Psoas muscle (tissue), 7 donors: ENCODE measurements at regions not wholly inside any gene's neighbourhood (a gene's known extent, or its start where the extent isn't known, plus 50 kb on each side); places are given as distances from the start of the nearest gene placed in this dataset.
A peak's percentile ranks its signal among the peaks of the same experiment; 100 is the strongest.

ENCODE experiments used
- ATAC-seq, 4 donors: fragments of 200-7000 bp; cut with Tn5 transposase; one replicate each; pipeline ENCODE4 v1.9.1; 2020; ENCODE audit warnings: moderate library complexity in 3 of 4, mild to moderate bottlenecking in 2 of 4
- DNase-seq, 2 donors: peaks; one replicate each; pipeline ENCODE4 v3.0.0-alpha.2; 2020
- H3K27ac ChIP-seq: fragments of 200-600 bp; one replicate; pipeline ENCODE4 v1.8.0; 2022
- H3K27me3 ChIP-seq, 3 donors: fragments of 200-600 bp in 1 of 3; one replicate each; pipeline versions ENCODE4 v1.6.1 to v1.8.0; 2013 to 2022; ENCODE audit warnings: low read length in 2 of 3, mild to moderate bottlenecking in 2 of 3, moderate library complexity in 1 of 3; ENCODE audit not compliant: insufficient read depth in 3 of 3
- H3K36me3 ChIP-seq, 2 donors: fragments of 200-600 bp in 1 of 2; one replicate each; pipeline versions ENCODE4 v1.6.1 to v1.8.0; 2013 to 2022; ENCODE audit warnings: low read depth in 1 of 2, mild to moderate bottlenecking in 1 of 2, moderate library complexity in 1 of 2; ENCODE audit not compliant: insufficient read depth in 1 of 2
- H3K4me1 ChIP-seq: fragments of 200-600 bp; one replicate; pipeline ENCODE4 v1.8.0; 2022
- H3K4me3 ChIP-seq: fragments of 200-600 bp; one replicate; pipeline ENCODE4 v1.8.0; 2022; ENCODE audit warnings: mild to moderate bottlenecking
- H3K9me3 ChIP-seq: fragments of 200-600 bp; one replicate; pipeline ENCODE4 v1.8.0; 2022
- CTCF ChIP-seq: fragments of 200-600 bp; IDR thresholded peaks from one replicate; pipeline ENCODE4 v1.8.0; 2022; ENCODE audit warnings: antibody characterized with exemption
- WGBS, 3 donors: extraction: QIAGEN DNeasy Blood & Tissue Kit; methylation state at CpG; one replicate each; pipeline versions ENCODE4 v1.1.6 to v1.1.7; 2013; 5-methylcytosine and 5-hydroxymethylcytosine counted together
- intact Hi-C, 2 donors: fragments of 100-400 bp; cut with DNase I; formaldehyde crosslinking; loops; one replicate each; pipeline versions ENCODE4 v1.11.0 to v1.14.2; 2022
- donor health status: healthy with polysubstance abuse.
- donor health status: DM: no; HTN: no; CAD: no; lungs with moderate emphysema.
- donor health status: Bipolar disorder and iron deficiency.
- donor health status: healthy.
- donor health status: DM: yes; HTN: yes; CAD: no.
- donor health status: DM: no; HTN: no; CAD: no.
- donor health status: DM: yes; HTN: yes; CAD: no.

- no peak overlapping the region for H3K4me3 ChIP-seq
- intact Hi-C loops, result no loop called here
Measured at GRCh38 chr12:5294274-5295070, 137.4 kb upstream of the NTF3 start.

GRCh38 chr12:5295151-5295550, 136.8 kb upstream of the NTF3 start:
- Histone ChIP-seq H3K4me3 (no peak overlapping the region), H3K27ac (no peak overlapping the region), H3K36me3 (no peaks in the 10 kb centered on the region), H3K4me1 (no peaks in the 10 kb centered on the region), H3K27me3 (peaks cover 0 to 2% (median 0%) of the 10 kb centered on the region in 3 donors), H3K9me3 (no peaks in the 10 kb centered on the region)
- 76 to 80% (median 78%) methylated on average over 3 of the region's 3 CpGs for WGBS, 3 donors
- no peak for ATAC-seq
- intact Hi-C loops, result no loop called here
- DNase-seq, result no peak
- TF ChIP-seq CTCF, result no peak

More at GRCh38 chr12:5294274-5295070, 137.4 kb upstream of the NTF3 start:
- Histone ChIP-seq H3K36me3 (no peaks in the 10 kb centered on the region), H3K9me3 (no peaks in the 10 kb centered on the region), H3K4me1 (no peaks in the 10 kb centered on the region), H3K27ac (no peak overlapping the region), H3K27me3 (peaks cover 0 to 2% (median 0%) of the 10 kb centered on the region in 3 donors)
- WGBS, 3 donors, result 74 to 85% (median 75%) methylated on average over 11 of the region's 11 CpGs
- TF ChIP-seq CTCF, result no peak
- DNase-seq (no peak), ATAC-seq (no peak)

GRCh38 chr12:5295996-5296395, 135.9 kb upstream of the NTF3 start:
- no peak for TF ChIP-seq CTCF

GRCh38 chr12:5301539-5301938, 130.4 kb upstream of the NTF3 start:
- no peak overlapping the region for H3K27ac ChIP-seq
- no peak overlapping the region for H3K4me3 ChIP-seq
- H3K27me3 ChIP-seq, result no peaks in the 10 kb centered on the region
- H3K9me3 ChIP-seq, result no peaks in the 10 kb centered on the region
- no peaks in the 10 kb centered on the region for H3K36me3 ChIP-seq
- ATAC-seq (no peak), DNase-seq (no peak)
- H3K4me1 ChIP-seq, result no peaks in the 10 kb centered on the region
- intact Hi-C loops, result no loop called here
- TF ChIP-seq CTCF, result no peak

More at GRCh38 chr12:5295996-5296395, 135.9 kb upstream of the NTF3 start:
- intact Hi-C loops, result no loop called here
- 63 to 79% (median 70%) methylated on average over 2 of the region's 2 CpGs for WGBS, 3 donors
- ATAC-seq (no peak), DNase-seq (no peak)
- Histone ChIP-seq H3K4me1 (no peaks in the 10 kb centered on the region), H3K9me3 (no peaks in the 10 kb centered on the region), H3K4me3 (no peak overlapping the region), H3K27me3 (peaks cover 0 to 2% (median 0%) of the 10 kb centered on the region in 3 donors), H3K27ac (no peak overlapping the region), H3K36me3 (no peaks in the 10 kb centered on the region)

GRCh38 chr12:5305425-5305824, 126.5 kb upstream of the NTF3 start:
- Histone ChIP-seq H3K4me1 (no peaks in the 10 kb centered on the region), H3K4me3 (no peak overlapping the region), H3K27me3 (no peaks in the 10 kb centered on the region), H3K36me3 (no peaks in the 10 kb centered on the region), H3K9me3 (no peaks in the 10 kb centered on the region), H3K27ac (no peak overlapping the region)
- WGBS, 3 donors, result 31 to 66% (median 37%) methylated on average over 7 of the region's 7 CpGs
- DNase-seq, result no peak
- TF ChIP-seq CTCF, result no peak
- intact Hi-C loops, result no loop called here
- ATAC-seq, result peak in 1 of 4 donors; percentile 43
